ENCODE measurements at regions not wholly inside any gene's neighbourhood (a gene's known extent, or its start where the extent isn't known, plus 50 kb on each side); places are given as distances from the start of the nearest gene placed in this dataset.

- H3K4me3 ChIP-seq, result peak overlapping the region; percentile 56; the same call in 1 of the 2 replicates
- H3K27ac Mint-ChIP-seq, result no peak overlapping the region
- peaks cover 42% of the 10 kb centered on the region for H3K4me1 ChIP-seq (ENCODE audit: insufficient read depth)
- TF ChIP-seq NANOG (IDR thresholded peaks at IDR 0.05; ENCODE audit: borderline replicate concordance) (no peak), ZNF114 (CRISPR knock-in tag; IDR thresholded peaks at IDR 0.05) (no peak), STAT1 (IDR thresholded peaks at IDR 0.05; ENCODE audit: unreplicated experiment) (no peak), CREB1 (CRISPR knock-in tag; IDR thresholded peaks at IDR 0.05; ENCODE audit: low read depth) (no peak), EZH2 (IDR thresholded peaks at IDR 0.05; ENCODE audit: low read depth, unreplicated experiment) (no peak), ZNF331 (CRISPR knock-in tag; IDR thresholded peaks at IDR 0.05; ENCODE audit: low read depth) (no peak)
- peak overlapping the region; percentile 94; the same call in 1 of the 2 replicates for H2AFZ ChIP-seq
- peak overlapping the region; percentile 45; the same call in 1 of the 2 replicates for H3K4me2 ChIP-seq
- H3K27ac ChIP-seq (ENCODE audit: low read depth), result no peak overlapping the region
- H3K9me2 ChIP-seq (ENCODE audit: insufficient read depth), result peaks cover 6% of the 10 kb centered on the region
- H3K27me3 Mint-ChIP-seq (ENCODE audit: insufficient read depth, low read depth, poor library complexity), result peaks cover 22% of the 10 kb centered on the region
- H3K4me1 Mint-ChIP-seq, result peaks cover 36% of the 10 kb centered on the region
- no peaks in the 10 kb centered on the region; the same call in 1 of the 2 replicates for H3F3A ChIP-seq (replicated peaks; ENCODE audit: low read depth)
- ATAC-seq (no peak), DNase-seq (ENCODE audit: low spot score) (no peak)
- no peaks in the 10 kb centered on the region for H3K9me3 Mint-ChIP-seq
- H3K36me3 ChIP-seq (ENCODE audit: insufficient read depth), result no peaks in the 10 kb centered on the region; the same call in 1 of the 2 replicates
- H4K20me1 ChIP-seq (replicated peaks; ENCODE audit: insufficient read depth), result no peaks in the 10 kb centered on the region
- H3K4me3 Mint-ChIP-seq, result peak overlapping the region; percentile 59; the same call in 2 of the 3 replicates
- H3K36me3 Mint-ChIP-seq (ENCODE audit: low read depth), result no peaks in the 10 kb centered on the region
- no peaks in the 10 kb centered on the region for H3K79me2 ChIP-seq (replicated peaks; ENCODE audit: insufficient read depth)
- H3K27me3 ChIP-seq (ENCODE audit: insufficient read depth), result no peaks in the 10 kb centered on the region
Measured at GRCh38 chr10:77711683-77712049, 74.1 kb upstream of the KCNMA1 start.

- DNase-seq (ENCODE audit: low spot score) (peak; percentile 87), ATAC-seq (peak; percentile 76)
- H3K36me3 ChIP-seq (ENCODE audit: insufficient read depth), result no peaks in the 10 kb centered on the region; the same call in 1 of the 2 replicates
- peak overlapping the region; percentile 84 for H3K4me2 ChIP-seq
- peaks cover 6% of the 10 kb centered on the region for H3K9me2 ChIP-seq (ENCODE audit: insufficient read depth)
- Mint-ChIP-seq H3K27ac (no peak overlapping the region), H3K9me3 (no peaks in the 10 kb centered on the region), H3K4me1 (peaks cover 32% of the 10 kb centered on the region), H3K27me3 (ENCODE audit: insufficient read depth, low read depth, poor library complexity) (peaks cover 22% of the 10 kb centered on the region), H3K36me3 (ENCODE audit: low read depth) (no peaks in the 10 kb centered on the region), H3K4me3 (peak overlapping the region; percentile 59)
- H3F3A ChIP-seq (replicated peaks; ENCODE audit: low read depth), result no peaks in the 10 kb centered on the region; the same call in 1 of the 2 replicates
- peak overlapping the region; percentile 96 for H2AFZ ChIP-seq
- H3K27ac ChIP-seq (ENCODE audit: low read depth), result no peak overlapping the region
- peaks cover 42% of the 10 kb centered on the region for H3K4me1 ChIP-seq (ENCODE audit: insufficient read depth)
- H3K27me3 ChIP-seq (ENCODE audit: insufficient read depth), result no peaks in the 10 kb centered on the region
- H3K79me2 ChIP-seq (replicated peaks; ENCODE audit: insufficient read depth), result no peaks in the 10 kb centered on the region
- peak overlapping the region; percentile 56 for H3K4me3 ChIP-seq
- no peaks in the 10 kb centered on the region for H4K20me1 ChIP-seq (replicated peaks; ENCODE audit: insufficient read depth)
- TF ChIP-seq CTCF (conservative IDR thresholded peaks at IDR 0.05; ENCODE audit: low read depth in 2 of 2) (peak; percentile 86 to 98), CREB1 (CRISPR knock-in tag; IDR thresholded peaks at IDR 0.05; ENCODE audit: low read depth) (peak; percentile 72), ZNF114 (CRISPR knock-in tag; IDR thresholded peaks at IDR 0.05) (no peak), EZH2 (IDR thresholded peaks at IDR 0.05; ENCODE audit: low read depth, unreplicated experiment) (no peak), POLR2AphosphoS5 (IDR thresholded peaks at IDR 0.05; ENCODE audit: low read depth) (peak; percentile 54; the same call in 1 of the 2 replicates), ZNF331 (CRISPR knock-in tag; IDR thresholded peaks at IDR 0.05; ENCODE audit: low read depth) (peak; percentile 41; the same call in 1 of the 2 replicates)
Measured at GRCh38 chr10:77710759-77711682, 73.4 kb upstream of the KCNMA1 start.

Data from GM23338 (cell line).